NCI-H128 (cell line): ENCODE measurements at regions not wholly inside any gene's neighbourhood (a gene's known extent, or its start where the extent isn't known, plus 50 kb on each side); places are given as distances from the start of the nearest gene placed in this dataset.

Source experiments
- DNase-seq: peaks from one replicate; lab custom pipeline; 2025; ENCODE audit not compliant: unreplicated experiment; lab: John Stamatoyannopoulos, UW

DNA sequence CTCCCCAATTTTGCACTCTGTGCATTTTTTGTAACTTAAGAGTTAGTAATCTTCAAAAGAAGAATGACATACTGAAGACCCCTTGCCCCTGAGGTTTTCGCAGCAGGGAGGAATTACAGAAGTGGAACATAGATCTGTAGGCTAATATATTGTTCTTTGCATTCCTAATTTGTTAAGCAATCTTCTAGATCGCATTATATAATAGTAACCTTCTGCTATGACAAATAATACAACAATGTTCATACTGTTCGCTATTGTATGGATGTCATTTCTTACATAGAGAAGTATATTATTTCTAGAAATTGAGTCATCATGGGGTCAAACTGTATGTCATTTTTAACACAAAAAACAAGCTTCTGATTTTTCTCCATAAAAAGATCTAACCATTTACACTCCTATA, 95.8 kb upstream of the TGFBR2 start:
- DNase-seq, result no peak

DNA sequence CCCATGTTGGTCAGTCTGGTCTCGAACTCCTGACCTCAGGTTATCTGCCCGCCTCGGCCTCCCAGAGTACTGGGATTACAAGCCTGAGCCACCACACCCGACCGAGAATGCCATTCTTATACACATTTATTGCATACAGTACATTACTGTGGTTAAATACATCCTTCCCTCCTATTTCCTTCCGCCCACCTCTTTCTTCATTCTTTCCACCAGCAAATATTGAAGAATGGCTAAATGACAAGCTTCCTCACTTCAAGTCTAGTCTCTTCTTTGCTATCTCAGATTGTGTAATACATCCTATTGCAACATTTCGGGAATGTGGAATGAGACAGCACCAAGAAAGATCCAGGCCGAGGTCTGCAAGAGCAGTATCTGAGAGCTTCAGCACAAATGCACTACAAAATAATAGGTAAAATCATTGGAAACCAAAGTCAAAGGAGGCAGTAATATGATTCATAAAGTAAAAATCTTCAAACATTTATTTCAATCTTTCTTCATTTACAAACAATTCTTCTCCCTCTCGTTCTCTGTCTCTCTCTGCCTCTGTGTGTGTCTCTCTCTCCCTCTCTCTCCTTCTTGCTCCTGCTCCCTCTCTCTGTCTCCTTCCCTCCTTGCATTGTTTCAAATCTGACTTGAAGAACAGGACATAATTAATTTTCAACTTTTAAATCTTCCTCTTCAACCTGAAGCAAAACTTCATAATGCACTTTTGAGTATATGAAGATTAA, 94.7 kb upstream of the TGFBR2 start:
- no peak for DNase-seq

DNA sequence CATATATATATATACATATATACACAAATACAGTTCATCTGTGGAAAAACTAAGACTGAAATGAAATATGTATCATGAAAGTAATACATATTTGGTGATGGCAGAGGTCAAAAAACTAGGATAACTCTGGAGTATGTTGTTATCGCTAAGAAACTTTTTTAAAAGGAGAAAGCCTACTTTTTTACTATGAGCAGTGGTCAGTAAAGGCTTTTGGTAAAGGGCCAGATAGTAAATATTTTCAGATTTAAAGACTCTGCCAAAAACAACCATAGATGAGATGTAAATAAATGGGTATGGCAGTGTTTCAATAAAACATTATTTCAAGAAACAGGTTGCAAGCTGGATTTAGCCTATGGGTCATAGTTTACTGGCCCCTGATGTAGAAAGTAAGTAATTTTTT, 93.8 kb upstream of the TGFBR2 start:
- DNase-seq, result no peak

DNA sequence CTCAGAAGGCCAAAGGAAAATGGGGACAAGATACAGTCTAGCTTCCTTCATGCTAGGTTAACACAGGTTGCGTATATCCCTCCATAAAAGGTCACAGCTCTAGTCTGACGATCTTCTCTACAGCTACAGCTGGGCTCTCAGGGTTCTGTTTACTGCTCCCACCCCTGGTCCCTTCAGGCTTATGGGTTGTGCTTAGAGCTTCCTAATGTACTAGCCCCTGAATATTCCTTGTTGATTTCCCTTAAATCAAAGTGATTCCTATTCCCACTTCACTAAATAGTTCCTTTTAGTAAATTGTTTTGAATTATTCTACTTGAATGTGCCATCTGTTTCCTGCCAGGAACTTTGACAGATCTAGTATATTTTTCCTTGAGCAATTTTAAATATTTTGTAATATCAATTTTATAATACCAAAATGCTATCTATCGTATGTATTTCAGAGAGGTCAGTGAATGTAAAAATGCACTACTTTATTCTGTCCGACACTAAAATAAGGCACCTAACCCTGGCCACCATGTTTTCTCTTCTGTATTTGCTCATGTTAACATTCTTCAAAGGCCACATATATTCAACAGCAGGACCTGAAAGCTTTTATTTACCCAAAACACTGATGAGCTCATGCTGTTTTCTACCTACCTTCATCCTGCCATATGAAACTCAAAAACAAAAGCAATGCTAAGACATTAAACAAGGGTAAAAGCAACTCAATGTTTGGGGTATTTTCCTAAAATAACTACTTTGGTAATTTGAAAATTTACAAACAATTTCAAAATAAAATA, 92.8 kb upstream of the TGFBR2 start:
- DNase-seq, result no peak

DNA sequence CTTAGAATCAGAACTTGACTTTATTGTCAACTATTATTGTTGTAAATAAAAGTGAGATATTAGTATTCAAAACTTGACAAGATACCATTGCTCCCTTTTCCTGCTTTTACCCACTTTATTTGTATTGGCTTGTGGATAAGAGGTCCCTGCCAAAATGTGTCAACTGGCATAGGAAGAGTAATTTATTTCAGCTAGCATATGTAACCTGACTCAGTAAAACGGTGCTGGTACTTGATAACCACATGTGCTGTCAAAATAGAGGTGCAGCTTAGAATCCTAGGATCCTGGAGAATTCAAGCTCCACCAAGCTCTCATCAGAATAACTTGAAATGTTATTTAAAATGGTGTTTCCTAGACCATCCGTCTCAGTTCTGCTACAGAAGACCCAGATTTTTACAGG, 90.2 kb upstream of the TGFBR2 start:
- DNase-seq, result no peak

DNA sequence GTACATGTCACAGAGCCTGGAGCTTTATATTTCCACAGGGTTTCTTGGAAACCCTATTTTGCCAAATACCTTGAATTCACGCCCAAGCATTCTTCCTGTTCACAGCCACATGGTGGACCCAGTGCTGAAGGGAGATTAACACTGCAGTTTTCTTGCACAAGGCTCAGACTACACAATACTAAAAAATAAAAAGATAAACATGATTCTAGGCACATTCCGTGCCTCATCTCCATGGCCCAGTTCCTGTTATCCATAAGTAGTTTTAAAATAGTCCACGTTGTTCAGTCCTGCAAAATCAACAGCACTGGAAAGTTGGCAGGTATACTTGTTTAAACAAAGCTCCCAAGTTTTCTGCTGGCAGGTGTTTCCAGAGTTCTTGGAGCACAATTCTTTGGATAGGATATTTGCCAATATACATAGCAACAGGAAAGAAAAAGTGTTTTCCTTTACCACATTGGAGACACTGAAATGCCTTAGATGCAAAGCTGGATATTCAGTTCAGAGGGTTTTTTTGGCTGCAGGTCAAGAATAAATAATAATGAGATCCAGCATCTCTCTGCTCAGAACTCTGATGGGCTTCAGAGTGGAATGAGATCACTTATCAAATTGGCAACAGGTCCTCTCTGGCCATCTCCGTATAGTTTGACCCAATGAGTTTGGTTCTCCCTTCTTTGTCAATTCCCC, 88.1 kb upstream of the TGFBR2 start:
- DNase-seq, result no peak

DNA sequence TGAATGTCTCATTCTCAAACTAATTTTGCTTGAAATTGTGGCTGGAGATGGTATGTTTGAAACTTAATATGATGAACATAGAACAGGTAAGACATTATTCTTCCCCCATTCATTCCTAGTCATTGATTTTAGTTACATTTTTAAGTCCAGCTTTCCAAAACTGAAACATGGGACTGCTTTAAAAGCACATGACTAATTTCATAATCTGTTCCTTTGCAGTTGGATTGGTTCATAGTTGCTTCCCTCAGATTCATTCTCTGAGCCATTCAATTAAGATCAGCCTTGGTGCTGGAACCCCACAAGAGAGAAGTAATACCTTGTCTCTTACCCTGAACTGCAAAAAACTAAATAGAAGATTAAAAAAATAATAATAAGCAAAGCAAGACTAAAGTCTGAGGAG, 87.5 kb upstream of the TGFBR2 start:
- DNase-seq, result no peak

DNA sequence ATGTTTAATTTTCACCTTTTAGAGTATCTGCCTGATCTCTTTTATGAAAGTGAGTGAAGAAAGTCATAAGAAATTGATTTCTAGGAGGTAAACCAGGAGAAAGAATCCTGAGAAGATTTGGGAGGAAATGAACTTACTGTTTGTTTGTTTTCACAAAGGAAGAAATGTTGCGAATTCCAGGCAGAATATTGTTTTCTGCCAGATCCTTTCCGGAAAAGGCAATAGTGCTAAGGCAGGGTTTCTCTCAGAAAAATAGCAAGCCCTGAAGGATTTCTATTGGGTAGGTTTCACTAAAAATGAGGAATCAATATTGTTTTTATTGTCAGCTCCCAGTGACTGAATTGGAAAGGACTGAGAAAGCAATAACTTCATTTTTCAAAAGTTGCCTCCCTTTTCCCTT, 85.7 kb upstream of the TGFBR2 start:
- no peak for DNase-seq

DNA sequence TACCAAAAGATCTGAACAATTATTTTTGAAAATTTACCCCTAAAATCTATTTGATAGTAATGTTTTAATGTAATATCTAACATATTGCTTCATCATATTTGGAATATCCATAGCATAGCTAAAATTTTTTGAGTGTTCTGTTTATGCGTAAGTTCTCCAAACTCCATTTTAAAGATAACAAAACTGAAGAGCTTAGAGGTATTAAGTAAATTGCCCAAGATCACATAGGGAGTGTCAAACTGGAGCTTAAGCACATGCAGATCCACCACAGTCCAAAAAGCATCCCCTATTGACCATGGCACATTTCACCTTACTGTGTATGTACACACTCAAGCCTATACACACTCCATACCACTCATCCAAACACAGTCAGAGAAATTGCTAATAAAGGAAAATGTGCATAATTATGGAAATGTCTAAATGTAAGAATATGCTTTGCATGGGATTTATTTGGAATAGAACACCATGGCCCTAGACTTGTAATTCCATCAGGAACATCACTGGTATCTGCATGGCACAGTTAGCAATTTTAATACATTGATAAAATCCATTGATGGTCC, 85.2 kb upstream of the TGFBR2 start:
- no peak for DNase-seq

DNA sequence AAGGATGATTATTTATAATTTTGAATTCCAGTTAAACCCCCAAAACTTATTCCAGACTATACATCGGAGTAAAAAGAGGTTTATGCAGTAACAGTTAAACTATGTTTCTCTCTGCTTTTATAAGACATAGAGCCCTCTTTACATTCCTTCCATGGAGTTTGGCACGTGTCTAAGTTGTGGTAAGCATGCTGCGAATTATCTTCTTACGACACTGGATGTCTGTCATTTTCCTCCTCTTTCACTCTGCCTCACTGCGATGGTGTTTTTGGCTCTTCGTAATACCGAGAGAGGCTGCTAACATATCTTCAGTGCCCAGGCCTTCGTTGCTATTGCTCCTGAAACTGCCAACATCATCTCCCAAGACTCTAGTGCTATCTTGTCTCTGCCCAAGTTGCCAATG, 83.9 kb upstream of the TGFBR2 start:
- no peak for DNase-seq

DNA sequence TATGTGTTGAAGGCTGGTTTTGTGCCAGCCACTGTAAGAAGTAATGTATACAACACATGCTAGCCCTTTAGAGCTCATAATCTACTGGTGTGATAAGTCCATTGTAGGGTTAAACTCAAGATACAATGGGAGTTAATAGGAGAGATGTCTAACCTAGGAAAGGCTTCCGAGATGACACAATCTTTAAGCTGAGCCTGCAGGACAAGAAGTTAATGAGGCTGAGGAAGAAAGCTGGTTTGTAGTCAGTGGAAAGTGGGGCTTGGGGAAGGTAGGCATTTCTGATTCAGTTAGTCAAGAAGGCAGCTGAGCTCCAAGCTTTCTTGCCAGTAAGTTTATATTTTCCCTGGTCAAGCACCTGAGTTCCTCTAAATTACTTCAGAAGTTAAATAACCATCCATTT, 83.0 kb upstream of the TGFBR2 start:
- no peak for DNase-seq

DNA sequence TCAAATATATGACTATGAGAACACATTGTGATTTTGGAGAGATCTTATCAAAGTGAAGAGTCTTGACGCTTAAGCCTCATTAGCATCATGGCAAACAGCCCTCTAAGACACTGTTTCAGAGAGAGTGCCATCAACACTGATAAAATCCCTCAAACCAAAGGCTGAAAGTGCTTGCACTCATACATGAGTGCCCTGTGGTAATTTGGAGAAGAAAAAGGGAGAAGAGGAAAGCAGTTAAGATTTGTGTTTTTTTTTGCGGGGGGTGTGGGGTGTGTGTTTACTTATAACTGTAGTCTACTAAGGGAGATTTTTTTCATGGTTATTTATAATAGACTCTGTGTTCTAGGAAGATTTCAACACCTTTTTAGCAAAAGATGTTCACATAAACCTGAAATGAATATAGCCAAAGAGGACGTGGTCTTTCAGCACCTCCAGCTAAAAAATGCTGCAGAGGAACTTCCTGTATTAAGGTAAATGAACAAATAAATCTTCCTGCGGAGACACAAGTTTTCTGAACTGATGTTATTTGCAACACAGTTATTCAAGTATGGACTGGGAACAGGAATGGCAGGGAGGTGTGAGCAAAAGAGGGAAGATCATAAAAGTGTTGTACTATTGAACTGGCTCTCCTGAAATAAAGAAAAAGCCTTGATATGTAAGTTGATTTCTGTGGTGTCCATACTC, 81.9 kb upstream of the TGFBR2 start:
- DNase-seq, result no peak

DNA sequence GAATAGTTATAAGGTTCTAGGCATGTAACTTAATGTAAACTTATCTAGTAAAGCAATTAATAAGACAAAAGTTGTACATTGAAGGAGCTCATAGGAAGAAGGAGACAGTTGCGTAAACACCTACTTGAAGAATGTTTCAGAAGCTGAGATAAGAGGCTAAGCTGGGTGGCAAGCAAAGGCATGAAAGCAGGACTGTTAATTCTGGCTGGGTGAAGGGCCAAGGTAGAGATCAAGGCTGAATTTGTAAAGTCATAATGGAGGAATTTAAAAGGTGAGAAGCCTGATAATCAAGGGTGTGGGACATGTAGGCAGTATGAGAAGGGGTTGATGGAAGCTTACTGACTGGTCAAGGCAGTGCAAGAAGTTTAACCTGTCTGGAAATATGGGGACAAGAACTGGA, 80.4 kb upstream of the TGFBR2 start:
- no peak for DNase-seq

DNA sequence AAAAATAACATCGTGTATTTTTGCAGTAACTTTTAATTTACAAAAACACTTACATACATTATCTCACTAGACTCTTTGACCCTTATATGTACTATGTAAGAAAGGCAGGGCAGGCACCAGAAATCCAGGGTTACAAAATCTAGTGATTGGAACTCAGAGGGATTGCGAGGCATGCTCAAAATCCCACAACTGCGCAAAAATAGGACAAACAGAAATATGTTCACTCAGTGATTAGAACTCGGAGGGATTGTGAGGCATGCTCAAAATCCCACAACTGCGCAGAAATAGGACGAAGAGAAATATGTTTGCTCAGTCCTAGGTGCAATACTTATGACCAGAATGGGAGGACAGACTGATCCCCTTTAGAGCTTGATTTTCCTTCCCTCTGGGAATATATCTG, 79.2 kb upstream of the TGFBR2 start:
- no peak for DNase-seq

DNA sequence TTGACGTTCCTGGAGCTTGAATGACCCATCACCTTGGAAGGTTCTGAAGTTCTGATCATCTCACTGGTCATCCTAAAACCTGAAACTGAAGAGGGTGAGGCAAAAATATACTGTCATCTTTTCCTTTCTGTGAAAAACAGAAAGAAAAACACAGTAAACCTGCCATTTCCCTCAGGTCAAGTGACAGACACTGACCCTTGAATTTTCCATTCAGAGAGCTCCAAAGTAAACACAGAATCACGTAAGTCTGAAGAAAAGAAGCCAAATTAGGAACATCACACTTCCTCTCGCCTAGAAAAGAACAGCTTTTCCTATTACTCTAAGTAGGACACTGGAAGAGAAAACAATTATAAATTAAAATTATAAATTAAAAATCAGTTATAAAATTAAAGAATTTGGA, 78.7 kb upstream of the TGFBR2 start:
- no peak for DNase-seq

DNA sequence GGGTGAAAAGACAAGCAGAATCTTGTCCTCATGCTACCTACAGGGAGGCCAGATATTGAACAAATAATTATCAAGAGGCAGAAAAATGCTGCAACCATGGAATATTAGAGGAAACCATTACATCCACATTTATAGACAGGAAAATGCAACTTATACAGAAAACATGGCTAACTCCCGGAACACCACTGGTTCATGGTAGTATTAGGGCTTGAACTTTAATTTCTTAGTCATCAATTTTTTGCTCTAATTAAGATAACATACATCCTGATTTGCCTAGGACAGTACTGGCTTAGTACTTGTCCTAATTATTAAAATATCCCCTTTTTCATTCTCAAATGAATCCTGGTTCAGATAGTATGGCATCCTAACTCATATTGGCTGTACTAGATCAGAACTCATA, 76.3 kb upstream of the TGFBR2 start:
- DNase-seq, result no peak

DNA sequence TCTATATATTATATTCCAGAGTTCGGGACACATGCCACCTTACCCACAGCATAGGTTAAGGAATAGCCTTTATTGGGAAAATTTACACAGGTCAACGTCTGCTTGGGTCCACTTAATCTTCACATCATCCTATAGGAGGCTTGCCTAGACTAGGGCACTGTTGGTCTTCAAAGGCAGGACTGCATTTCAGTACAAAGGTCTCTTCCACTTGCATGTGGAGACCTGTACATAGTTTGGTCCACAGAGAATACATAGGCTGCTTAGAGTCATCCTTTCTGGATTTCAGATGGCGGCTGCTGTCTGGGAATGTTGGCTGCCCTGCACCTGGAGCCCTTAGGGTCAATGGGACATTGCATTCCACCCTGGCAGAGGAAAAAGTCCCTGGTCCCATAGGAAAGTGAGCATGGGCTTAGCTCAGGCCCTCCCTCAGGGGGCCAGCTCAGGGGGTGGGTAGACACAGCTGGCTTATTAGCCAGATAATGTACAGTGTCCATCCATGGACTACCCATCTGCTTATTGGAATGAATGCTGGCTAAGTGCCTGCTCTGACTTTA, 75.3 kb upstream of the TGFBR2 start:
- no peak for DNase-seq

DNA sequence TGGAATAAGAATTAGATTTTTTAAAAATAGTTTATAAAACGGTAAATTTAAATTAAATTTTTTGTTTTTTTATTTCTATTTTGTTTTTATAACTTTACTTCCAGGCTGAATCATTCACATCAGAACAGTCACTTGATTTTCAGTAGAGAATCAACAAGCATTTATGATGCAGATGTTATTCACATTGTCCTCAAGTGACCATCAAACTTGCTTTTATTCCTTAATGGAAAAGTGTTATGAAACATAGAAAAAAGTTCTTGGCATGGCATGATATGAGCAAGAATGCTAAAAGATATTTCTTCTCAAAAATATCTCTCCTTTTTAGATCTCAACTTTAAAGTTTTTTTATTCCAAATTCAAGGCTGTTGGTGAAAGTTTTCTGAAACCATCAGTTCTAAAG, 70.9 kb upstream of the TGFBR2 start:
- no peak for DNase-seq

DNA sequence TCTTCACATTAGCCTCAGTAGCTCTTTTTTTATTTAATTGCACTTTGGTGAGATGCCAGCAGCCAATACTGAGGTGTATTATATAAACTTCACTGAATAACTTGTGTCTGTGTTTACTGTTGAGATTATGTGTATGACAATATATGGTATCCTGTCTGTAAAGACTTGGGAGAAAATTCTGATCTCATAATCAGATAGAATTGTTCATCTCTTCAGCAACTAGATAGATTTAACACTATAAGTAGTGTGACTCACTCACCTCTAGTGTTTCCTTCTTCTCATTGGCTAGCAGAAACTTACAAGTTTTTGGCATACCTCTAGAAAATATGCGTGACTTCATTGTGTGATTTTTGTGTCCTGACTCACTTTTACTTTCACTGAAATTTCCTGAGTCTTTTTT, 67.6 kb upstream of the TGFBR2 start:
- DNase-seq, result no peak

DNA sequence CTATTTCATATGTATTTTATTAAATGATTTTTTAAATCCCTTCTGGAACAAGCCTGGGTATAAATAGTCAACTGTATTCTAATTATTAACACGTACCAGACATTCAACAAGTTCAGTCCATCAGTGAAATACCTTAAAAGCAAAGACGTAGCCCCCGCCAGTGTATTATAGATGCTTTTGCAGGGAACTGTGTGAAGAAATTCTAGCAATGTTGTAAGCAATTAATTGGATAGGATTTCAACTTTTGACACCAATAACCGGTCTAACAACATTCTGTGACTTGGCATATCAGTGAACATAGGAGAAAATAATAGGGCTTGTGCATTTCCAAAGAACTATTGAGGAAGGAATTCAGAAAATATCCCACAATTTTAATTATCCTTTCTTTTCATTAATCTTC, 67.2 kb upstream of the TGFBR2 start:
- no peak for DNase-seq

DNA sequence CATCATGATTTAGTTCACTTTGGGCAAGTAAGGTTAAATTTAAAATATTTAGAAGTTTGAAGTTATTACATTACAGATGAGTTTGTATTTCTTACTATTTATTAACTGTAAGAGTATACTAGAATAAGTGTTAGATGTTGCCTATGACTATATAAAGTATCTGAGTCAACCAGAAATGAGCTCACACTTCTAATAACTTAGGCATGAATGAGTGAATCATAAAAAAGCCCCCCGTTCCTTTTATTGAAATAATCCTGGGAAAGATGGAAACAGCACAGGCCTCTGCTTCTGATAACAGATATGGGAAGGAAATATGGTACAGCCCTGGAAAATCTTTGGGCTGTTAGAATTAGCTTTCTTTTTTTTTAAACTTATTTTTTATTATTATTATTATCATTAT, 66.6 kb upstream of the TGFBR2 start:
- DNase-seq, result no peak
